Effector memory CD8-positive, alpha-beta T cell (primary cell): ENCODE measurements at regions not wholly inside any gene's neighbourhood (a gene's known extent, or its start where the extent isn't known, plus 50 kb on each side); places are given as distances from the start of the nearest gene placed in this dataset.

Experiments
- ATAC-seq: fragments of 150-1000 bp; cut with Tn5 transposase; replicated peaks from 2 replicates; pipeline ENCODE4 v1.10.0; 2021; ENCODE audit warnings: mild to moderate bottlenecking, moderate library complexity
- DNase-seq, 3 experiments: peaks; one replicate each; pipeline ENCODE4 v3.0.0; 2021
- H3K27ac Mint-ChIP-seq, 2 donors: one replicate each; pipeline ENCODE4 v1.8.0; 2022; ENCODE audit warnings: mild to moderate bottlenecking in 2 of 2, mixed read lengths in 2 of 2, moderate library complexity in 2 of 2
- H3K27me3 Mint-ChIP-seq, 2 donors: one replicate each; pipeline ENCODE4 v1.8.0; 2022; ENCODE audit warnings: mixed read lengths in 2 of 2
- H3K36me3 Mint-ChIP-seq: one replicate; pipeline ENCODE4 v1.8.0; 2022; ENCODE audit warnings: mild to moderate bottlenecking, moderate library complexity, mixed read lengths; ENCODE audit not compliant: insufficient read depth
- H3K4me1 Mint-ChIP-seq, 2 donors: one replicate each; pipeline ENCODE4 v1.8.0; 2022; ENCODE audit warnings: low read depth in 2 of 2, mixed read lengths in 2 of 2
- H3K4me3 Mint-ChIP-seq, 2 donors: one replicate each; pipeline ENCODE4 v1.8.0; 2022; ENCODE audit warnings: mild to moderate bottlenecking in 2 of 2, mixed read lengths in 2 of 2, moderate library complexity in 2 of 2
- H3K9me3 Mint-ChIP-seq, 2 donors: one replicate each; pipeline ENCODE4 v1.8.0; 2022; ENCODE audit warnings: mixed read lengths in 2 of 2

- ATAC-seq (no peak), DNase-seq (no peak)
- no peaks in the 10 kb centered on the region for H3K4me1 Mint-ChIP-seq
- no peaks in the 10 kb centered on the region for H3K36me3 Mint-ChIP-seq
- peaks cover 54 to 69% of the 10 kb centered on the region in 2 donors for H3K27me3 Mint-ChIP-seq
- H3K4me3 Mint-ChIP-seq = no peak overlapping the region
- no peaks in the 10 kb centered on the region for H3K9me3 Mint-ChIP-seq
- no peak overlapping the region for H3K27ac Mint-ChIP-seq
Measured at GRCh38 chr12:64931321-64931720, 106.9 kb downstream of the TBC1D30 start.

- H3K4me3 Mint-ChIP-seq = no peak overlapping the region
- H3K4me1 Mint-ChIP-seq = no peaks in the 10 kb centered on the region
- H3K27ac Mint-ChIP-seq = no peak overlapping the region
- no peak for ATAC-seq
- no peaks in the 10 kb centered on the region for H3K36me3 Mint-ChIP-seq
- H3K27me3 Mint-ChIP-seq = peaks cover 49 to 66% of the 10 kb centered on the region in 2 donors
- no peak for DNase-seq
- no peaks in the 10 kb centered on the region for H3K9me3 Mint-ChIP-seq
Measured at GRCh38 chr12:64931981-64932380, 107.5 kb downstream of the TBC1D30 start.

- Mint-ChIP-seq H3K4me3 (no peak overlapping the region), H3K4me1 (no peaks in the 10 kb centered on the region), H3K27ac (no peak overlapping the region), H3K36me3 (no peaks in the 10 kb centered on the region), H3K9me3 (no peaks in the 10 kb centered on the region), H3K27me3 (peaks cover 60 to 65% of the 10 kb centered on the region in 2 donors)
- no peak for ATAC-seq
- no peak for DNase-seq
Measured at GRCh38 chr12:64933791-64934190, 109.3 kb downstream of the TBC1D30 start.

GRCh38 chr12:64937452-64937851 lies 113.0 kb downstream of the TBC1D30 start:
- H3K4me1 Mint-ChIP-seq = no peaks in the 10 kb centered on the region
- peaks cover 43 to 45% of the 10 kb centered on the region in 2 donors for H3K27me3 Mint-ChIP-seq
- ATAC-seq (no peak), DNase-seq (no peak)
- H3K4me3 Mint-ChIP-seq = no peak overlapping the region
- H3K36me3 Mint-ChIP-seq = no peaks in the 10 kb centered on the region
- no peaks in the 10 kb centered on the region for H3K9me3 Mint-ChIP-seq
- H3K27ac Mint-ChIP-seq = no peak overlapping the region

GRCh38 chr12:64938179-64938578 lies 113.7 kb downstream of the TBC1D30 start:
- Mint-ChIP-seq H3K4me3 (no peak overlapping the region), H3K27ac (no peak overlapping the region), H3K36me3 (no peaks in the 10 kb centered on the region), H3K27me3 (peaks cover 41 to 44% of the 10 kb centered on the region in 2 donors), H3K4me1 (no peaks in the 10 kb centered on the region), H3K9me3 (no peaks in the 10 kb centered on the region)
- ATAC-seq (no peak), DNase-seq (no peak)

- DNase-seq (no peak), ATAC-seq (no peak)
- no peaks in the 10 kb centered on the region for H3K9me3 Mint-ChIP-seq
- no peak overlapping the region for H3K27ac Mint-ChIP-seq
- peaks cover 17 to 38% of the 10 kb centered on the region in 2 donors for H3K27me3 Mint-ChIP-seq
- H3K4me1 Mint-ChIP-seq = peaks cover 0 to 1% of the 10 kb centered on the region in 2 donors
- H3K4me3 Mint-ChIP-seq = no peak overlapping the region
- H3K36me3 Mint-ChIP-seq = no peaks in the 10 kb centered on the region
Measured at GRCh38 chr12:64943686-64944085, 119.2 kb downstream of the TBC1D30 start.

- Mint-ChIP-seq H3K9me3 (no peaks in the 10 kb centered on the region), H3K27me3 (peaks cover 11 to 35% of the 10 kb centered on the region in 2 donors), H3K36me3 (no peaks in the 10 kb centered on the region), H3K4me1 (peaks cover 0 to 1% of the 10 kb centered on the region in 2 donors), H3K27ac (no peak overlapping the region), H3K4me3 (no peak overlapping the region)
- ATAC-seq (no peak), DNase-seq (no peak)
Measured at GRCh38 chr12:64944966-64945365, 120.5 kb downstream of the TBC1D30 start.

GRCh38 chr12:64946132-64946829 lies 121.8 kb downstream of the TBC1D30 start:
- ATAC-seq (no peak), DNase-seq (no peak)
- Mint-ChIP-seq H3K9me3 (no peaks in the 10 kb centered on the region), H3K27me3 (peaks cover 20 to 43% of the 10 kb centered on the region in 2 donors), H3K36me3 (no peaks in the 10 kb centered on the region), H3K27ac (no peak overlapping the region), H3K4me1 (peaks cover 0 to 1% of the 10 kb centered on the region in 2 donors), H3K4me3 (no peak overlapping the region)

- DNase-seq (no peak), ATAC-seq (no peak)
- Mint-ChIP-seq H3K36me3 (no peaks in the 10 kb centered on the region), H3K27me3 (peaks cover 20 to 34% of the 10 kb centered on the region in 2 donors), H3K9me3 (no peaks in the 10 kb centered on the region), H3K27ac (no peak overlapping the region), H3K4me3 (no peak overlapping the region), H3K4me1 (no peaks in the 10 kb centered on the region)
Measured at GRCh38 chr12:64950711-64951298, 126.4 kb downstream of the TBC1D30 start.

- no peaks in the 10 kb centered on the region for H3K4me1 Mint-ChIP-seq
- H3K27ac Mint-ChIP-seq = no peak overlapping the region
- no peaks in the 10 kb centered on the region for H3K36me3 Mint-ChIP-seq
- ATAC-seq (no peak), DNase-seq (no peak)
- no peaks in the 10 kb centered on the region for H3K9me3 Mint-ChIP-seq
- peaks cover 25 to 34% of the 10 kb centered on the region in 2 donors for H3K27me3 Mint-ChIP-seq
- H3K4me3 Mint-ChIP-seq = no peak overlapping the region
Measured at GRCh38 chr12:64951944-64952343, 127.5 kb downstream of the TBC1D30 start.

- DNase-seq = no peak
- H3K4me3 Mint-ChIP-seq = no peak overlapping the region
- no peaks in the 10 kb centered on the region for H3K9me3 Mint-ChIP-seq
- no peak overlapping the region for H3K27ac Mint-ChIP-seq
- peaks cover 20 to 35% of the 10 kb centered on the region in 2 donors for H3K27me3 Mint-ChIP-seq
- no peak for ATAC-seq
- no peaks in the 10 kb centered on the region for H3K36me3 Mint-ChIP-seq
- H3K4me1 Mint-ChIP-seq = no peaks in the 10 kb centered on the region
Measured at GRCh38 chr12:64955746-64956145, 131.3 kb downstream of the TBC1D30 start.

- Mint-ChIP-seq H3K4me3 (no peak overlapping the region), H3K27ac (no peak overlapping the region)
- no peak for DNase-seq
Measured at GRCh38 chr12:64965920-64966319, 141.5 kb downstream of the TBC1D30 start.

GRCh38 chr12:64968989-64969819 lies 144.8 kb downstream of the TBC1D30 start:
- Mint-ChIP-seq H3K9me3 (peaks cover 0 to 5% of the 10 kb centered on the region in 2 donors), H3K36me3 (no peaks in the 10 kb centered on the region), H3K4me1 (no peaks in the 10 kb centered on the region), H3K4me3 (no peak overlapping the region), H3K27ac (no peak overlapping the region), H3K27me3 (peaks cover 29 to 44% of the 10 kb centered on the region in 2 donors)
- no peak for ATAC-seq
- no peak for DNase-seq

More at GRCh38 chr12:64965920-64966319, 141.5 kb downstream of the TBC1D30 start:
- Mint-ChIP-seq H3K27me3 (peaks cover 41 to 64% of the 10 kb centered on the region in 2 donors), H3K4me1 (no peaks in the 10 kb centered on the region), H3K36me3 (no peaks in the 10 kb centered on the region), H3K9me3 (peaks cover 0 to 15% of the 10 kb centered on the region in 2 donors)
- ATAC-seq = no peak
